Testis (tissue), 2 donors: ENCODE measurements at regions not wholly inside any gene's neighbourhood (a gene's known extent, or its start where the extent isn't known, plus 50 kb on each side); places are given as distances from the start of the nearest gene placed in this dataset.

Experiments used
- POLR2A ChIP-seq: fragments of 450-650 bp; IDR thresholded peaks from one replicate; pipeline ENCODE4 v1.6.1; 2017; ENCODE audit warnings: antibody characterized with exemption, mild to moderate bottlenecking, moderate library complexity
- TF ChIP-seq, protein P1 (sequence below), 3 experiments: fragments of 450-650 bp in 2 of 3; fragments of 200-600 bp in 1 of 3; sonication (generic) in 1 of 3; IDR thresholded peaks; one replicate each; pipeline ENCODE4 v1.5.1; 2016 to 2019; ENCODE audit warnings: antibody characterized with exemption in 3 of 3, mild to moderate bottlenecking in 2 of 3, moderate library complexity in 1 of 3

DNA sequence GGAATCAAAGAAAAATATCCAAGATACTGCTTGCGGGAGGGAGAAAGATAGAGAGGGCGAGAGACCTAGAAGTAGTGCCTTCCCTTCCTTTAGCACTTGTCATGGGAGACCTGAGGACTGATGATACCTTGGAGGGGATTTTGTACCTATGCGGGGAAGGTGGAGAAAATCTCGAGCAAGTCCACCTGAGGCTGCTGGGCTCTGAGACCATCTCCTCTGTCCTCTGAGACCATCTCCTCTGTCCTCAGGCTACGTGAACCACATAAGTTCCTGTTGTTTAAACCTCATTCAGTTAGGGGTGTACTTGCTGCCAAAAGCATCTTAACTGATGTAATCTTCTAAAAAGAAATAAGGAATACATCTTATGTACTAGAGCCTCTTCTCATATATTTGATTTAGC, 164.9 kb downstream of the NR2F2 start:
- TF ChIP-seq, protein P1, sequence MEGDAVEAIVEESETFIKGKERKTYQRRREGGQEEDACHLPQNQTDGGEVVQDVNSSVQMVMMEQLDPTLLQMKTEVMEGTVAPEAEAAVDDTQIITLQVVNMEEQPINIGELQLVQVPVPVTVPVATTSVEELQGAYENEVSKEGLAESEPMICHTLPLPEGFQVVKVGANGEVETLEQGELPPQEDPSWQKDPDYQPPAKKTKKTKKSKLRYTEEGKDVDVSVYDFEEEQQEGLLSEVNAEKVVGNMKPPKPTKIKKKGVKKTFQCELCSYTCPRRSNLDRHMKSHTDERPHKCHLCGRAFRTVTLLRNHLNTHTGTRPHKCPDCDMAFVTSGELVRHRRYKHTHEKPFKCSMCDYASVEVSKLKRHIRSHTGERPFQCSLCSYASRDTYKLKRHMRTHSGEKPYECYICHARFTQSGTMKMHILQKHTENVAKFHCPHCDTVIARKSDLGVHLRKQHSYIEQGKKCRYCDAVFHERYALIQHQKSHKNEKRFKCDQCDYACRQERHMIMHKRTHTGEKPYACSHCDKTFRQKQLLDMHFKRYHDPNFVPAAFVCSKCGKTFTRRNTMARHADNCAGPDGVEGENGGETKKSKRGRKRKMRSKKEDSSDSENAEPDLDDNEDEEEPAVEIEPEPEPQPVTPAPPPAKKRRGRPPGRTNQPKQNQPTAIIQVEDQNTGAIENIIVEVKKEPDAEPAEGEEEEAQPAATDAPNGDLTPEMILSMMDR (IDR thresholded peaks at IDR 0.05), result no peak
- no peak for TF ChIP-seq POLR2A
